Breast epithelium (tissue), 3 donors: ENCODE measurements at regions not wholly inside any gene's neighbourhood (a gene's known extent, or its start where the extent isn't known, plus 50 kb on each side); places are given as distances from the start of the nearest gene placed in this dataset.
"Not testable (repeated sequence)": the region's sequence is repeated elsewhere in the genome, so short reads cannot be mapped to it uniquely, and the experiment has no call there.

Source experiments
- POLR2A ChIP-seq: fragments of 450-650 bp; IDR thresholded peaks from one replicate; pipeline ENCODE4 v1.6.1; 2016; ENCODE audit warnings: antibody characterized with exemption, mild to moderate bottlenecking, moderate library complexity
- TF ChIP-seq, protein P1 (sequence below), 3 donors: fragments of 450-650 bp; IDR thresholded peaks; one replicate each; pipeline ENCODE4 v1.5.1; 2016 to 2017; ENCODE audit warnings: antibody characterized with exemption in 3 of 3, mild to moderate bottlenecking in 3 of 3, moderate library complexity in 3 of 3

DNA sequence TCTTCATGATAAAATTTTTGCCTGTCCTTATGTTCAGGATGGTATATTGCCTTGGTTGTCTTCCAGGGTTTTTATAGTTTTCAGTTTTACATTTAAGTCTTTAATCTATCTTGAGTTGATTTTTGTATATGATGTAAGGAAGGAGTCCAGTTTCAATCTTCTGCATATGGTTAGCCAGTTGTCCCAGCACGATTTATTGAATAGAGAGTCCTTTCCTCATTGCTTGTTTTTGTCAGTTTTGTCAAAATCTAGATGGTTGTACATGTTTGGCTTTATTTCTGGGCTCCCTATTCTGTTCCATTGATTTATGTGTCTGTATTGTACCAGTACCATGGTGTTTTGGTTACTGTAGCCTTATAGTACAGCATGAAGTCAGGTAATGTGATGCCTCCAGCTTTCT, 91.6 kb upstream of the FAM98A start:
- TF ChIP-seq, protein P1, sequence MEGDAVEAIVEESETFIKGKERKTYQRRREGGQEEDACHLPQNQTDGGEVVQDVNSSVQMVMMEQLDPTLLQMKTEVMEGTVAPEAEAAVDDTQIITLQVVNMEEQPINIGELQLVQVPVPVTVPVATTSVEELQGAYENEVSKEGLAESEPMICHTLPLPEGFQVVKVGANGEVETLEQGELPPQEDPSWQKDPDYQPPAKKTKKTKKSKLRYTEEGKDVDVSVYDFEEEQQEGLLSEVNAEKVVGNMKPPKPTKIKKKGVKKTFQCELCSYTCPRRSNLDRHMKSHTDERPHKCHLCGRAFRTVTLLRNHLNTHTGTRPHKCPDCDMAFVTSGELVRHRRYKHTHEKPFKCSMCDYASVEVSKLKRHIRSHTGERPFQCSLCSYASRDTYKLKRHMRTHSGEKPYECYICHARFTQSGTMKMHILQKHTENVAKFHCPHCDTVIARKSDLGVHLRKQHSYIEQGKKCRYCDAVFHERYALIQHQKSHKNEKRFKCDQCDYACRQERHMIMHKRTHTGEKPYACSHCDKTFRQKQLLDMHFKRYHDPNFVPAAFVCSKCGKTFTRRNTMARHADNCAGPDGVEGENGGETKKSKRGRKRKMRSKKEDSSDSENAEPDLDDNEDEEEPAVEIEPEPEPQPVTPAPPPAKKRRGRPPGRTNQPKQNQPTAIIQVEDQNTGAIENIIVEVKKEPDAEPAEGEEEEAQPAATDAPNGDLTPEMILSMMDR (IDR thresholded peaks at IDR 0.05), result not testable (repeated sequence)
- TF ChIP-seq POLR2A, result not testable (repeated sequence)
